ENCODE measurements at regions not wholly inside any gene's neighbourhood (a gene's known extent, or its start where the extent isn't known, plus 50 kb on each side); places are given as distances from the start of the nearest gene placed in this dataset.

- no peaks in the 10 kb centered on the region for H3K9me3 Mint-ChIP-seq
- Histone ChIP-seq H3K9me3 (ENCODE audit: control insufficient read depth in 1 of 2, low read length in 2 of 2) (no peaks in the 10 kb centered on the region), H3K36me3 (ENCODE audit: insufficient read depth, low read length) (no peaks in the 10 kb centered on the region), H3K27me3 (ENCODE audit: insufficient read depth, low read length) (no peaks in the 10 kb centered on the region), H3K4me1 (ENCODE audit: insufficient read depth, low read length) (no peaks in the 10 kb centered on the region), H3K4me3 (ENCODE audit: low read length in 2 of 2) (no peak overlapping the region), H3K27ac (ENCODE audit: low read depth, low read length) (no peak overlapping the region)
- intact Hi-C loops (cut with micrococcal nuclease): no loop called here
- H3K36me3 Mint-ChIP-seq: no peaks in the 10 kb centered on the region
- no peak overlapping the region for H3K4me3 Mint-ChIP-seq
- ChIA-PET POLR2A (ENCODE audit: partially characterized antibody) (no interaction called here), CTCF (ENCODE audit: partially characterized antibody) (interaction anchor here (0.6 to 1.6 kb wide), 4 partner anchors 11 to 1044 kb away, joined by 3 to 7 read pairs (median 3); no protein-coding TSS in a partner anchor)
- H3K4me1 Mint-ChIP-seq: no peaks in the 10 kb centered on the region
- H3K27me3 Mint-ChIP-seq: no peaks in the 10 kb centered on the region
- peak in 4 of 5 donors; percentile 23 to 30 (median 26) for DNase-seq
- no peak overlapping the region for H3K27ac Mint-ChIP-seq
Measured at GRCh38 chrX:69093960-69094871, 71.0 kb downstream of the PJA1 start.

- H3K9me3 ChIP-seq (ENCODE audit: control insufficient read depth in 1 of 2, low read length in 2 of 2): no peaks in the 10 kb centered on the region
- H3K36me3 Mint-ChIP-seq: no peaks in the 10 kb centered on the region
- peak overlapping the region in 1 of 8 donors; percentile 11 for H3K4me3 Mint-ChIP-seq
- H3K27me3 Mint-ChIP-seq: no peaks in the 10 kb centered on the region
- no peaks in the 10 kb centered on the region for H3K36me3 ChIP-seq (ENCODE audit: insufficient read depth, low read length)
- no peak overlapping the region for H3K4me3 ChIP-seq (ENCODE audit: low read length in 2 of 2)
- CTCF ChIA-PET (ENCODE audit: partially characterized antibody): no interaction called here
- no peak overlapping the region for H3K27ac Mint-ChIP-seq
- intact Hi-C loops (cut with micrococcal nuclease): no loop called here
- POLR2A ChIA-PET (ENCODE audit: partially characterized antibody): no interaction called here
- DNase-seq: no peak
- H3K27me3 ChIP-seq (ENCODE audit: insufficient read depth, low read length): no peaks in the 10 kb centered on the region
- no peaks in the 10 kb centered on the region for H3K4me1 Mint-ChIP-seq
- H3K9me3 Mint-ChIP-seq: no peaks in the 10 kb centered on the region
- no peaks in the 10 kb centered on the region for H3K4me1 ChIP-seq (ENCODE audit: insufficient read depth, low read length)
- no peak overlapping the region for H3K27ac ChIP-seq (ENCODE audit: low read depth, low read length)
Measured at GRCh38 chrX:69090022-69090421, 75.2 kb downstream of the PJA1 start.

GRCh38 chrX:69089203-69089602, 76.0 kb downstream of the PJA1 start:
- no peaks in the 10 kb centered on the region for H3K36me3 Mint-ChIP-seq
- Histone ChIP-seq H3K27ac (ENCODE audit: low read depth, low read length) (no peak overlapping the region), H3K4me1 (ENCODE audit: insufficient read depth, low read length) (no peaks in the 10 kb centered on the region), H3K27me3 (ENCODE audit: insufficient read depth, low read length) (no peaks in the 10 kb centered on the region), H3K36me3 (ENCODE audit: insufficient read depth, low read length) (no peaks in the 10 kb centered on the region), H3K4me3 (ENCODE audit: low read length in 2 of 2) (no peak overlapping the region), H3K9me3 (ENCODE audit: control insufficient read depth in 1 of 2, low read length in 2 of 2) (no peaks in the 10 kb centered on the region)
- no peak overlapping the region for H3K27ac Mint-ChIP-seq
- POLR2A ChIA-PET (ENCODE audit: partially characterized antibody): no interaction called here
- no peak overlapping the region for H3K4me3 Mint-ChIP-seq
- DNase-seq: no peak
- no peaks in the 10 kb centered on the region for H3K9me3 Mint-ChIP-seq
- intact Hi-C loops (cut with micrococcal nuclease): no loop called here
- H3K4me1 Mint-ChIP-seq: no peaks in the 10 kb centered on the region
- CTCF ChIA-PET (ENCODE audit: partially characterized antibody): interaction anchor here (1.8 kb wide), 1 partner anchor 133 kb away, joined by 6 read pairs; no protein-coding TSS in a partner anchor
- H3K27me3 Mint-ChIP-seq: peaks cover 0 to 1% of the 10 kb centered on the region in 2 donors

GRCh38 chrX:69088171-69088938, 76.9 kb downstream of the PJA1 start:
- no peak overlapping the region for H3K4me3 ChIP-seq (ENCODE audit: low read length in 2 of 2)
- no peaks in the 10 kb centered on the region for H3K36me3 ChIP-seq (ENCODE audit: insufficient read depth, low read length)
- ChIA-PET POLR2A (ENCODE audit: partially characterized antibody) (no interaction called here), CTCF (ENCODE audit: partially characterized antibody) (interaction anchor here (1.8 kb wide), 1 partner anchor 133 kb away, joined by 6 read pairs; no protein-coding TSS in a partner anchor)
- peaks cover 0 to 1% of the 10 kb centered on the region in 2 donors for H3K27me3 Mint-ChIP-seq
- intact Hi-C loops (cut with micrococcal nuclease): no loop called here
- no peak overlapping the region for H3K27ac Mint-ChIP-seq
- H3K4me3 Mint-ChIP-seq: no peak overlapping the region
- no peak overlapping the region for H3K27ac ChIP-seq (ENCODE audit: low read depth, low read length)
- H3K9me3 Mint-ChIP-seq: no peaks in the 10 kb centered on the region
- H3K4me1 ChIP-seq (ENCODE audit: insufficient read depth, low read length): no peaks in the 10 kb centered on the region
- H3K27me3 ChIP-seq (ENCODE audit: insufficient read depth, low read length): no peaks in the 10 kb centered on the region
- no peak for DNase-seq
- H3K9me3 ChIP-seq (ENCODE audit: control insufficient read depth in 1 of 2, low read length in 2 of 2): no peaks in the 10 kb centered on the region
- no peaks in the 10 kb centered on the region for H3K4me1 Mint-ChIP-seq
- H3K36me3 Mint-ChIP-seq: no peaks in the 10 kb centered on the region

GRCh38 chrX:69085826-69086225, 79.4 kb downstream of the PJA1 start:
- Histone ChIP-seq H3K36me3 (ENCODE audit: insufficient read depth, low read length) (no peaks in the 10 kb centered on the region), H3K4me3 (ENCODE audit: low read length in 2 of 2) (no peak overlapping the region), H3K27me3 (ENCODE audit: insufficient read depth, low read length) (no peaks in the 10 kb centered on the region), H3K4me1 (ENCODE audit: insufficient read depth, low read length) (no peaks in the 10 kb centered on the region), H3K9me3 (ENCODE audit: control insufficient read depth in 1 of 2, low read length in 2 of 2) (no peaks in the 10 kb centered on the region), H3K27ac (ENCODE audit: low read depth, low read length) (no peak overlapping the region)
- DNase-seq: no peak
- H3K4me1 Mint-ChIP-seq: no peaks in the 10 kb centered on the region
- no peak overlapping the region for H3K27ac Mint-ChIP-seq
- H3K36me3 Mint-ChIP-seq: no peaks in the 10 kb centered on the region
- CTCF ChIA-PET (ENCODE audit: partially characterized antibody): no interaction called here
- H3K27me3 Mint-ChIP-seq: peaks cover 0 to 1% of the 10 kb centered on the region in 2 donors
- H3K4me3 Mint-ChIP-seq: no peak overlapping the region
- no peaks in the 10 kb centered on the region for H3K9me3 Mint-ChIP-seq
- intact Hi-C loops (cut with micrococcal nuclease): no loop called here
- POLR2A ChIA-PET (ENCODE audit: partially characterized antibody): no interaction called here

- Histone ChIP-seq H3K36me3 (ENCODE audit: insufficient read depth, low read length) (no peaks in the 10 kb centered on the region), H3K27ac (ENCODE audit: low read depth, low read length) (no peak overlapping the region), H3K4me1 (ENCODE audit: insufficient read depth, low read length) (no peaks in the 10 kb centered on the region), H3K4me3 (ENCODE audit: low read length in 2 of 2) (no peak overlapping the region), H3K27me3 (ENCODE audit: insufficient read depth, low read length) (no peaks in the 10 kb centered on the region), H3K9me3 (ENCODE audit: control insufficient read depth in 1 of 2, low read length in 2 of 2) (no peaks in the 10 kb centered on the region)
- Mint-ChIP-seq H3K27me3 (peaks cover 0 to 1% of the 10 kb centered on the region in 2 donors), H3K9me3 (no peaks in the 10 kb centered on the region), H3K4me3 (no peak overlapping the region), H3K27ac (no peak overlapping the region), H3K4me1 (no peaks in the 10 kb centered on the region), H3K36me3 (no peaks in the 10 kb centered on the region)
- intact Hi-C loops (cut with micrococcal nuclease): no loop called here
- no peak for DNase-seq
- POLR2A ChIA-PET (ENCODE audit: partially characterized antibody): no interaction called here
- CTCF ChIA-PET (ENCODE audit: partially characterized antibody): no interaction called here
Measured at GRCh38 chrX:69085151-69085550, 80.1 kb downstream of the PJA1 start.

- H3K4me3 Mint-ChIP-seq: no peak overlapping the region
- peaks cover 0 to 1% of the 10 kb centered on the region in 2 donors for H3K27me3 Mint-ChIP-seq
- H3K36me3 Mint-ChIP-seq: no peaks in the 10 kb centered on the region
- no peak overlapping the region for H3K27ac Mint-ChIP-seq
- Histone ChIP-seq H3K9me3 (ENCODE audit: control insufficient read depth in 1 of 2, low read length in 2 of 2) (no peaks in the 10 kb centered on the region), H3K27ac (ENCODE audit: low read depth, low read length) (no peak overlapping the region), H3K4me1 (ENCODE audit: insufficient read depth, low read length) (no peaks in the 10 kb centered on the region), H3K4me3 (ENCODE audit: low read length in 2 of 2) (no peak overlapping the region), H3K27me3 (ENCODE audit: insufficient read depth, low read length) (no peaks in the 10 kb centered on the region), H3K36me3 (ENCODE audit: insufficient read depth, low read length) (no peaks in the 10 kb centered on the region)
- DNase-seq: no peak
- CTCF ChIA-PET (ENCODE audit: partially characterized antibody): interaction anchor here (1.3 kb wide), 1 partner anchor 10 kb away, joined by 3 read pairs; no protein-coding TSS in a partner anchor
- H3K4me1 Mint-ChIP-seq: no peaks in the 10 kb centered on the region
- no peaks in the 10 kb centered on the region for H3K9me3 Mint-ChIP-seq
- POLR2A ChIA-PET (ENCODE audit: partially characterized antibody): interaction anchor here (0.7 kb wide), 1 partner anchor 75 kb away, joined by 3 read pairs; no protein-coding TSS in a partner anchor
- intact Hi-C loops (cut with micrococcal nuclease): no loop called here
Measured at GRCh38 chrX:69083801-69084200, 81.5 kb downstream of the PJA1 start.

All from CD4-positive, alpha-beta memory T cell (primary cell).